Stimulated activated CD4-positive, alpha-beta T cell treated with anti-CD3 and anti-CD28 coated beads, Interleukin-1b, Interleukin-23, amount 100 ng/mL, for 4 hours (primary cell): ENCODE measurements at regions not wholly inside any gene's neighbourhood (a gene's known extent, or its start where the extent isn't known, plus 50 kb on each side); places are given as distances from the start of the nearest gene placed in this dataset.
"Not testable (repeated sequence)": the region's sequence is repeated elsewhere in the genome, so short reads cannot be mapped to it uniquely, and the experiment has no call there.

Source experiments
- DNase-seq, 2 donors: peaks; one replicate each; pipeline ENCODE4 v3.0.0-alpha.2; 2020; ENCODE audit warnings: low read depth in 2 of 2

DNA sequence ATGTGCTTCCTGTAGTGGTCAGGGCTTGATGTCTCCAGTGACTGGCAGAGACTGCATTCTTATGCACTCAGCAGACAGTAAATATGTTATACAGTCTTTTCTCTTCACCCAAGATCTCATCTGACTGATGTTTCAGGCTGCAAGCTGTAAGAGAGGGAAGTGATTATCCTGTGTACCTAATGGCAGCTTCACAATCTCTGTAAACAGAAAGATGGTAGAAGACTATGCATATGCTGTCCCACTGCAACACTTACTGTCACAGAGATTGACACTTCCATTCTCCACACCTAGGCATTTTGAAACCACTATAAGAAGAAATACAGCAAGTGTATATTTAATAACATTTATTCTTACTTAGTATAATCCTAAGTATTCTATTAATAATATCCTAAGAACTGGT lies 97.6 kb upstream of the ANXA1 start:
- DNase-seq = no peak

DNA sequence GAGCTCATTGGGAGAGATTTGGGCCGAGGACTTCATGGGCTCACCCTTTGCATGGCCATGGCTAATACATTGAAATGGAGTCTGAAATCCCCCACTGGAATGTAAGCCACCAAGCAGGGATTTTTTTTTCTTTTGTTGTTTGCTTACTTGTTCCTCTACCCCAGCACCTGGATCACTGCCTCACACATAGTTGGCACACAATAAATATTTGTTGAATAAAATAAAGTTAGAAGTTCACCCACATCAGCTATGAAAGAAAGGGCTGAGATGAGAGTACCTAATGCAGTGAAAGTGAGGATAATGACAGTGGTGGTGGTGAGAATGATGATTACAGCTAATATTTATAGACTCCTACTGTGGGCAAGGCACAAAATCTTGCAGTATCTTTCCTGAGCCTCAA lies 98.1 kb upstream of the ANXA1 start:
- DNase-seq = no peak

DNA sequence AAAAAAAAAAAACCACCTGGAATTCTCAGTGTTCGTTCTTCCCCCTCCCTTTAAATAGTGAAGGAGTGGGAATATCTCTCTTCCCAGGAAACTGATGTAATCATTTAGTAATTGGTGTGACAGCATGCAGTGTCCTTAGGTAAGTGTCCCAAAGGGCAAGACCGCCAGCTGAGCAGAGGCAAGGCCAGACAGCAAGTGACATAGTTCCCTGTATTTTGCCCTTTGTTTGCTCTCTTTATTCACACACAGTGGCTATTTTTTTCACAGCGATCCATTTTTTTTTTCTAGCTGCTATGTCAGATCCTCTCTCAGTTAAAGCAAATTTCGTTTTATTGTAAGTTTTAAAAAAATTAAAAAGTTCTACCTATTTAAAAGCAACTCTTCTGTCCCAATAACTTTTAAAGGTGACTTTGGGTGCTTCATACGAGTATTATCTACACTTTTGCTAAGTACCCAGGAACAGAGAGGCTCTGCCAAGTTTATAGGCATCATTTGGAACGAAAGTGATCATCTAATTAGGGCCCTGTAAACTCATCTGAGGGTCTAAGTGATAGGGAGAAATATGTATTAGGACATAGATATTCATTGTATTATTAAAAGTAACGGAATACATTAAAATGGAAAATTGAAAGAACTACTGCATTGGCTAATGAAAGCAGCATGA lies 98.2 kb upstream of the ALDH1A1 start:
- DNase-seq = no peak

DNA sequence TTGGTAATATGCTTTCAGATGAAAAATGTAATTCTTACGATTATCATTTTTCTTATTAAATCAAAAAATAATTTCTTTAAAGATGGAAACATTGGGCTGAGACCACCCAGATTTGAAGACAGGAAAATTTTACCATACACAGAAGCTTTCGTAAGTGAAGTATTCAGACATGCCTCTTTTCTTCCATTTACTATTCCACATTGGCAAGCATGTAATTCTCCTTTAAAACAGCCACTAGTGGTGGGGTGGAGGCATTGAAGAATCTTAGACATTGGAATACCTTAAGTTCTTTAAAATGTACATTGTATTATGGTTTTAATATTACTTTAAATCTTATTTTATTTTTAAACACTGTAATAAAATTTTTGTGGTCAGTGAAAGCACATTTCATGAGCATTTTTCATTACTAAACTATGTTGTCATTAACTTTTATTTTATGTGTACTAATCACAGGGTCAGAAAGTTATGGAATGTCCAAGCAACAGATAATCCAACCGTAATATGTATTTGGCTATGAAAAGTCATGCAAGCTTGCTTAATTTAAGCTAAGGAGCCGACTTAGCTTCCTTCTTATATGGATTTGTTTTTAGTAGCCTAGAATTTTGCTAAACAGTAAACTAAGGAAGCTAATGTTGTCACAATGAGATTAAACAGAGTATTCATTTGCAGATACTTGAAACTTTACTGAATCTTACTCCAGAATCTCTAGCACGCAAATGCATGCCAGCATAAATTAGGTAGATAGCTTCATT lies 97.4 kb upstream of the ALDH1A1 start:
- no peak for DNase-seq

DNA sequence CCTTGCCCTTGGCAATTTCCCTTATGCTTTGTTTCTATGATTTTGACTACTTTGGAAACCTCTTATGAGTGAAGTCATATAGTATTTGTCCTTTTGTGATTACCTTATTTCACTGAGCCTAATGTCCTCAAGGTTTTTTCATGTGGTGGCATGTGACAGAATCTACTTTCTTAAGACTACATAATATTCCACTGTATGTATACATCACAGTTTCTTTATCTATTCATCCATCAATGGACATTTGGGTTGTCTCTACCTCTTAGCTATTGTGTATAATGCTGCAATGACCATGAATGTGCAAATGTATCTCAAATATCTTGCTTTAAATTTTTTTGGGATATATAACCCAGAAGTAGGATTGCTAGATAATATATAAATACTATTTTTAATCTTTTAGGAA lies 96.4 kb upstream of the ALDH1A1 start:
- no peak for DNase-seq

DNA sequence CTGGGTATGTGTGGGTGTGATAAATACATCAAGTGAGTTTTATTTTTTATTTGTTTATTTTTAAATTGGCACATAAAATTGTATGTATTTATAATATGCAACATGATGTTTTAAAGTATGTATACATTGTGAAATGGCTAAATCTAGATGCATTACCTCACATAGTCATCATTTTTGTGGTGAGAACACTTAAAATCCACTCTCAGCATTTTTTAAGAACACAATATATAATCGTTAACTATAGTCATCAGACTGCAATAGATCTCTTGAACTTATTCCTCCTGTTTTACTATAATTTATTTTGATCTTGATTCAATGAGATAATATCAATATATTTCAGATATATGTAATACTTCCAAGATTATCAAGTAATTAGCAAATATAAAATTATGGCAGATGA lies 93.9 kb upstream of the ALDH1A1 start:
- no peak for DNase-seq

DNA sequence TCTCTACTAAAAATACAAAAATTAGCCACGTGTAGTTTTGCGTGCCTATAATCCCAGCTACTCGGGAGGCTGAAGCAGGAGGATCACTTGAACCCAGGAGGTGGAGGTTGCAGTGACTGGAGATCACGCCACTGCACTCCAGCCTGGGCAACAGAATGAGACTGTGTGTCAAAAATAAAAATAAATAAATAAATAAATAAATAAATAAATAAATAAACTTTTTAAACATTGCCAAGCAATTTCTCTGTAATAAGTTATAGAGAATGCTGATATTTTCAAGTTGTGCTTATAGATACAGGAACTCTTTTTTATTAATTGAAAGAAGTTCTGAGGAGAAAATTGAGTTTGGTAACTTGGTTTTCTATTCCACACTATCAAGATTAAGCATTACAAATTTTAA lies 91.9 kb upstream of the ALDH1A1 start:
- DNase-seq = not testable (repeated sequence)

DNA sequence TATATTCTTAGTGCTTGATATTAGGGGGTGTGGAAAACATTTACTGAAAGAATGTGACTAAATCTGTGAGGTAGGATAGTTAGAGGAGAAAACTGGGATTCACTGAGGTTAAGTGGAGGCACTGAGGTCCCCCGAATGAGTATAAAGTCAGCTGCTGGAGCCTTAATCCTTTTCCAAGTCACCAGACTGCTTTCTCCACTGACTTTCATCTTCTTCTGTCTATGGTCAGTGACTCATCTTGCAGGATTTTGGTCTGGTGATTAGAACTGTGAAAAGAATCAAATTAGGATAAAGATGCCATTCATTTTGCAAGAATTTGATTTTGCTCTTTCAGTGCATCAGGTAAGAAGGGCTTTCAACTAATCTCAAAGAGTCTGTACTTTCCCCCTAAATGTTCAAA lies 89.3 kb upstream of the ALDH1A1 start:
- no peak for DNase-seq

DNA sequence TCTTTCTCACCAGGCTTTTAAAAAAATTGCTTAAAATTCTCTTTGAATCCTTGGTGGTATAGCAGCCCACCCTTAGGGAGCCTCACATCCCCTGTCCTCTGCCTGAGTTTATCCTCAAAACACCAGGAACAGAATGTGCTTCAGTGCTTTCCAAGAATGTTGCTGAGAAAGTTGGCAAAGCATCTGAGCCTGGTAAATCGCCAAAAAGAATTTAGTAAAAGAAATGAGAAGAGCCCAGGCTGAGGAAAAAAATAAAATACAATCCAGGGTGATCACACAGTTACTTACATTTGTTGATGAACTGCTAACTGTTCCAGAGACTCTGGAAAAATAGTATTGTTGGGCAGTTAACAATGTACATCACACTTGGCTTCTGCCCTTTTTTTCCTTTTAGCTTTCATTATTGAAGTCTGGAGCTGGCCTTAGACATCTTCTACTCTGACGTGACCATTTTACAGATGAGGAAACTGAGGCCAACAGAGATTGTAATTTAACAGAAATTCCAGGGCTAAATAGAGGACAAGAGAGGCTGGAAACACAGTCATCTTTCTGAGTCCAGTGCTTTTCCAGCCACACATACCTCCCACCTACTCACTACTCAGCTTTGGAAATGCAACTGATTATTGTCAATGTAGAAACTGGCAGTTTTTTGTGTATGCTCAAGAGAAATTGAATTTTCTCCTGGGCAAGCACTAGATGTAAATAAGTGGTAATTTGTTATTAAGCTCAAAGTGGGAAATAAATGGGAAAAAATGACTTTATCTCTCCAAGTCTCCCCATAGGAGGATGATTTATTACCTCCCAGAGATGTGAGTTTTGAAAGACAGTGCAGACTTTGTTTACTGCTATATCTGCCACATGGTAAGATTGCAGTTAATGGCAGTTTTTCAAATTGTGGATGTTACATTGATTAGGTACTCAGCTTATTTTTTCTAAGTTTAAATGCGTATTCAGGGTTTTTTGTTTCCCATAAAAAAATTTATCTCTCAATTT lies 86.7 kb upstream of the ALDH1A1 start:
- DNase-seq = no peak

DNA sequence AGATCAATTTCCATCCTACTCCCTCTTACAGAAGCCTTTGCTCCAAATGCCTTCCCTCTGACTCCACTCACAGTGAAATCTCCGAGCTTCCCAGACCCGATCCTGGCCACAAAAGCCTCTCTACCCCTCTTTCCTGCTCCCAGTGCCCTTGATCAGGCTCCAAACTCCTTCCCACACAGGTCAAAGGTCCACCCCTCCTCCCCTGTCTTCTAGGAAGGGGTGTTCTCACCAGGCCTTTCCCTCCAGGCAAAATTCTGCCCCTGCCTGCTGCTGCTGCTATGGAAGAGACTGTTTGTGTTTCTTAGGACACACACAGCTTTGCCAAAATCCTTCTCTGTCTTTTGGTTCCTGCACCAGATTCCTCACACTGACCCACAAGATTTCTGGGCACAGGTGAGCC lies 85.8 kb upstream of the ALDH1A1 start:
- no peak for DNase-seq

DNA sequence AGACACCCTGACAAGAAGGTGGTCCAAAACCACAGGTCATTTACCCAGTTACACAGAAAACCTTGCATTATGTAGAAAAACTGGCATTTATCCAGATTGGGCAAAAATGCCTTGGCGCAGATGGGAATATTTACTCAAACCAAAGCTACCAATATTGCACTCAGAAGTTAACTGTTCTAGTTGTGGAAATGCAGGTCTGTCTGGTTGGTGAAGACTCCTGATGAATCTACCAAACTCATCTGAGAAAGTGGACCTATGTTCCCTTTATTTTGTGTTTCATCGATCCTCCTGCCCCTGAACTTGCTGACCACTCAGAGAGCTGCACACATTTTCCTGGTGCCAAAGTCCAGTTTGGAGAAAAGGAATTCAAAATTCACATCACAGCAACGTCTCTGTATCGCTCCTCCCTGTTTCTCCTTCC lies 85.2 kb upstream of the ALDH1A1 start:
- no peak for DNase-seq

DNA sequence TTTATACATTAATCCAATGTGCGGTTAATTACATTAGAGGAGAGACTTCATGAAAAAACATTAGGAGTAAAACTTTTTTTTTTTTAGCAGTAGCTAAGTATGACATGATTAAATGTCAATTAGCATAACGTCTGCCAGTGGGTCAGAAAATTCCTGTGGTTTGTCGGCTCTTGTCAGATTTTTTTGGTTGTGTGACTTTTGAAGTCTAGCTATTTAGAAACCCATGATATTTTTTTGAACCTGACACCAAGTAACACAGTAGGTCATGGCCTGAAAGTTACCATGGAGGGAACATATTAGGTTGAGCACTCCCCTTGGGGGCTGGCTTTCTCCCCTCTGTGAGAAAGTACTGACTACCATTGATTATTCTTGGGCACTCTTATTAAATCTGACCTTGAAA lies 84.8 kb upstream of the ALDH1A1 start:
- no peak for DNase-seq

DNA sequence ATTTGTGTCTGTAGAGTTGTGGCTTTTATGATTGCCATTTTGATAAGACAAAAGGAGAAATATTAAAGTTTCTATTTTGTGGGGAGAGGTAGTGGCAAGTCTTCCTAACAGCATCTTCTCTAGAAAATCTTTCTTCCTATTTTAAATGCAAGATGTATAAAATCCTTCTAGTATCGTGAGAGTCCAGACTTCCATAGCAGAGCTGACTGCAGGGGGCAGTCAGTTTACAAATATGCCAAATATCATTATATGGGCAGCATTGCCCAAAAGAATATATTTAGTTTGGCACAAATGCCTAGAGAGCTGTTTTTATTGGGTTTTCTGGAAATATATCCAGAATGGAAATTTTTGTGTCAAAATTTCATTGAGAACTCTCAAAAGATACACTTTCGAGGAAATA lies 82.1 kb upstream of the ALDH1A1 start:
- no peak for DNase-seq

DNA sequence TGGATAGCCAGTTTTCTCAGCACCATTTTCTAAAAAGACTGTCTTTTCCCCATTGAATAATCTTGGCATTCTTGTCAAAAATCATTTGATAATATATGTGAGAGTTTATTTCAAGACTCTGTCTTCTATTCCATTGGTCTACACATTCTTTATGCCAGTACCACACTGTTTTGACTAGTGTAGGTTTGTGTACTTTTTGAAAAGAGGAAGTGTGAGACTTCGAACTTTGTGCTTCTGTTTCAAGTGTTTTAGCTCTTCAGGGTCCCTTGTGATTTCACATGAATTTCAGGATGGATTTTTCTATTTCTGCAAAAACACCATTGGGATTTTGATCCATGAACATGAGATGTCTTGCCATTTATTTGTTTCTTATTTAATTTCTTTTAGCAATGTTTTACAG lies 78.5 kb upstream of the ALDH1A1 start:
- DNase-seq = no peak

DNA sequence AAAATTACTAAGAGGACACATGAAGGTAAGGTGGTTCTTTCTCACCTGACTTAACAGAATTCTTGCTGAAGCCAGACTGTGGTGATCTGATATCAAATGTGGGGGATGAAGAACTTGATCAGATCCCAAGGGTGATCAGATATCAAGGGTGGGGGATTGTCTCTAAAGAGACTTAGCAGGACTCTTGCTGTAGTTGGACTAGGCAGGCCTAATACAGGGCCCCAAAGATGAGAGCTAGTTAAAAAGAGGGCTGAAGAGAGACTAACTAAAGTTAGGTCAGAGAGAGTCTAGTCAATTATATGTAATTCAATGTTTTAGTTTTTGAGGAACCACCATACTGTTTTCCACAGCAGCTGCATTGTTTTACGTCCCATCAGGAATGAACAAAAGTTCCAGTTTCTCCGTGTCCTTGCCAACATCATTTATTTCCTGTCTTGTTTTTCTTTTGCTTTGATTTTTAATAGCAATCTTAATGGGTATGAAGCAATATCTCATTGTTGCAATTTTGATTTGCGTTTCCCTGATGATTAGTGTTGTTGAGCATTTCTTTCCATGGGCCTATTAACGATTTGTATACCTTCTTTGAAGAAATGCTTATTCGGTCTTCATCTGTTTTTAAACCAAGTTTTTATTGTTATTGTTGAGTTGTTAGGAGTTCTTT lies 77.6 kb upstream of the ALDH1A1 start:
- no peak for DNase-seq

DNA sequence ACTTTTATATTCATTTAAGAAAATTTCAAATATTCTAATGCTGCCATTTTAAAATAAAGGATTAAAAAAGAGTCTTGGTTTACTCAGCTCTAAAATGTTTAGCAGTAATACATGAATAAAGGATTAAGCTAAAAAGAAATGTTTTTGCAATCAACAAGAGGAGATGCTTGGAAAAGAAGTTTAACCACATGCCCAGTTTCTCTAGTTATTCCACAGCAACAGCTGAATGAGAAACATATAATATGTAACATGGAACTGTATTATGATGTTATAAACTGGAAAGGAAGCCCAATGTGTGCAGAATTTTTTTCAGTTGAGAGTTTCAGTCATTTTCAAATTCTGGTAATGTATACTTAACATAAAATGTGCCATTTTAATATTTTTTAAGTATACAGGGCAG lies 76.5 kb upstream of the ALDH1A1 start:
- DNase-seq = no peak

DNA sequence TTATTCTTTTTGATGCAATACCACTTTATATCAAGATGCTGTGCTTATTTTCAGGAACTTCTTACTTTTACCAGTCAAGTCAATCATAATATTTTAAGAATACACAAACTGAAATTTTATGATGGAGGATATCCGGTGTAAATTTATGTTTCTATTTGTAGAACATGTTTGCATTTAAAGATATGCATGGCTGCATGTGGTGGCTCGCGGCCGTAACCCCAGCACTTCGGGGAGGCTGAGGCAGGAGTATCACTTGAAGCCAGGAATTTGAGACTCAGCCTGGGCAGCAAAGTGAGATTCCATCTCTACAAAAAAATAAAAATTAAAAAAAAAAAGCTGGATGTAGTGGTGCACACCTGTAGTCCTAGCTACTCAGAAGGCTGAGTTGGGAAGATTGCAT lies 73.5 kb upstream of the ALDH1A1 start:
- no peak for DNase-seq

DNA sequence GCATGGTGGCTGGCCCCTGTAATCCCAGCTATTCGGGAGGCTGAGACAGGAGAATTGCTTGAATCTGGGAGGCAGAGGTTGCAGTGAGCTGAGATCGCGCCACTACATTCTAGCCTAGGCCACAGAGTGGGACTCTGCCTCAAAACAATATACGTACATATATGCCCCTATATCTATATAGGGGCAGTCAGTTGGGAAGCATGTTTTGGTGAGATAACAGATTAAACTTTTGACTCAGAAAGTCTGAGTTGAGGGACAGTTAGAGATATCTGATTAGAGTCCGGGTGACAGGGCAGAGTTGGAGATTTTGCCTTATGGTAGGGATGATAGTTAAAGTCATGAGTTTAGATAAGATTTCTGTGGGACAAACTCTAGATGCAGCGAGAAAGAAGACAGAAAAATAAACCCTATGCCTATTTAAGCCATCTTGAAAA lies 71.8 kb upstream of the ALDH1A1 start:
- DNase-seq = no peak

DNA sequence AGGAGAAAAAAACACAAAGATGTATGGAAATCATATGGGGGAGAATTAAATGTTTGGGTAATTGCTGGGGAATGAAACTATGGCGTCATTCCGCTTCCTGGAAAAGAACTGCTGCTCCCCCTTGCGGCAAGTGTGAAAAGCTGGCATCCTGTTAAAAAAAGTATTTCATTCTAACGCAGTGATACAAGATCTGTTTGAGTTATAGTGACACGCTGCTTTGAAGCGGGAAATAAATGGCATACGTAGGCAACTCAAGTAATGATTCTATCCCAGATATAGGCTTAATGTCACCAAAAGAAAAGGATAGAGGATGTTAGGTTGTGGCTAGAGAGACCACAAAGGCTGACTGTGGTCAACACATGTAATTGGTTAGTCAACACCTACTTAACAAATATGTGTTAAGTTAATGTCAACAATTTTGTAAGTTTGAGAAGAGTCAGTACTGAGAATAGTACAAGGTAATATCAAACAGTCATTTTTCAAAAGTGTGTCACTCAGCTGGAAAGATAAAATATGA lies 70.2 kb upstream of the ALDH1A1 start:
- peak; percentile 12 to 35 for DNase-seq

DNA sequence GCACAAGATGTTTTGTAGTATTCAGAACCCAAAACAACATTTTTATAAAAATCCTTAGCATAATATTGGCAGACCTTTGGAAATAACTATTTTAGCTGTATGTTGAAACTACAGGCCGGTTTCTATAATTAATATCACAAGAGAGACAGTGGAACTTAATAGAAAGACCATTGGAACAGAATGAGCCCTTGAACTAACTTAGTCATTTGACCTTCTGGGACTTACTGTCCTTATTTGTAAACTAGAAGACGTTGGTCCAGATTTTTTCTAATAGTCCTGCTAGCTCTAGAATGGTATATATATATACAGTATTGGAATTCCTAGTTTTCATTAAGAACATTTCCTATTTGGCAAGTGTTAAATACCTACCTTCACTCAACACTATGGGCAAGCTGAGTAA lies 69.5 kb upstream of the ALDH1A1 start:
- DNase-seq = no peak

DNA sequence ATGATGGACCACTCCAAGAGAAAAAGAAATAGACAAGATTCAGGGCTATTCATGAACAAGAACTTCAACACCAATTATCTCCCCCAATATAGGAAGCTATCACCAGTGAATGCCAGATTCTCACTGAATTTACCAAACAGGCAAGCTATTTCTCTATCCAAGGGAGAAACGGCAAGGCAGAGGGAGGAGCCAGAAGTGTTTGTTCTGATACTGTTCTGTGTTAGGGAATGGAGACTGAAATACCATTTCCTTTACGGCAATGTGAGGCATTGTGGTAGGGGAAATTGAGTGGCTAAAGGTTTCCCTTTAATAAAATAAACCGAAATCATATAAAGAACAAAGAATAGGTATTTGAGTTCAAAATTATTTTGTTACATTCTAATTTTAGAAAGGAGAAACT lies 68.0 kb upstream of the ALDH1A1 start:
- DNase-seq = no peak

DNA sequence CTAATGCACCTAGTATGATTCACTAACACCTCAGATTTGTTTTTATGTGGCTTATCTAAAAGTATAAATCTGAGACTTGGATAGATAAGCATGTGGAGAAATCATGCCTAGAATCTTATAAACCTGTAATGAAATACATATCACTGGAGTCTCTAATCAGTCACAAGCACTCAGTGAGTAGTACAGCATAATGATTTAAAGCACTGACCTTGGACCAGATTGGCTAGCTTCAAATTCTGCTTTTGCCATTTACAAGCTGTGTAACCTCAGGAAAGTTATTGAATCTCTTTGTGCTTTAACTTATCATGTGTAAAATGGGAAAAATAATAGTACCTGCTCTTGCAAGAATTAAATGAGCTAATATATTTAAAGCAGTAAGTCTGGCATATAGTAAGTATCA lies 61.2 kb upstream of the ALDH1A1 start:
- DNase-seq = no peak
